ENCODE measurements at regions not wholly inside any gene's neighbourhood (a gene's known extent, or its start where the extent isn't known, plus 50 kb on each side); places are given as distances from the start of the nearest gene placed in this dataset.

- TF ChIP-seq, protein P1, sequence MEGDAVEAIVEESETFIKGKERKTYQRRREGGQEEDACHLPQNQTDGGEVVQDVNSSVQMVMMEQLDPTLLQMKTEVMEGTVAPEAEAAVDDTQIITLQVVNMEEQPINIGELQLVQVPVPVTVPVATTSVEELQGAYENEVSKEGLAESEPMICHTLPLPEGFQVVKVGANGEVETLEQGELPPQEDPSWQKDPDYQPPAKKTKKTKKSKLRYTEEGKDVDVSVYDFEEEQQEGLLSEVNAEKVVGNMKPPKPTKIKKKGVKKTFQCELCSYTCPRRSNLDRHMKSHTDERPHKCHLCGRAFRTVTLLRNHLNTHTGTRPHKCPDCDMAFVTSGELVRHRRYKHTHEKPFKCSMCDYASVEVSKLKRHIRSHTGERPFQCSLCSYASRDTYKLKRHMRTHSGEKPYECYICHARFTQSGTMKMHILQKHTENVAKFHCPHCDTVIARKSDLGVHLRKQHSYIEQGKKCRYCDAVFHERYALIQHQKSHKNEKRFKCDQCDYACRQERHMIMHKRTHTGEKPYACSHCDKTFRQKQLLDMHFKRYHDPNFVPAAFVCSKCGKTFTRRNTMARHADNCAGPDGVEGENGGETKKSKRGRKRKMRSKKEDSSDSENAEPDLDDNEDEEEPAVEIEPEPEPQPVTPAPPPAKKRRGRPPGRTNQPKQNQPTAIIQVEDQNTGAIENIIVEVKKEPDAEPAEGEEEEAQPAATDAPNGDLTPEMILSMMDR (IDR thresholded peaks at IDR 0.05; ENCODE audit: control extremely low read depth in 1 of 3, insufficient read depth in 1 of 3, low read depth in 1 of 3, low read length in 3 of 3): no peak
- TF ChIP-seq RAD21 (IDR thresholded peaks at IDR 0.05 in 1 of 2, conservative IDR thresholded peaks at IDR 0.05 in 1 of 2; ENCODE audit: low read depth in 2 of 2, low read length in 2 of 2) (no peak), POLR2AphosphoS5 (IDR thresholded peaks at IDR 0.05; ENCODE audit: low read depth, low read length) (no peak), EZH2 (IDR thresholded peaks at IDR 0.05; ENCODE audit: low read depth, low read length, severe bottlenecking) (no peak), SIN3A (conservative IDR thresholded peaks at IDR 0.05 in 1 of 2, IDR thresholded peaks at IDR 0.05 in 1 of 2; ENCODE audit: low read depth in 1 of 2, low read length in 2 of 2) (no peak), POLR2A (IDR thresholded peaks at IDR 0.05; ENCODE audit: control extremely low read depth in 1 of 2, low read depth in 2 of 2, low read length in 2 of 2) (no peak), CBX5 (IDR thresholded peaks at IDR 0.05; ENCODE audit: low read depth, low read length) (no peak), TAF1 (IDR thresholded peaks at IDR 0.05; ENCODE audit: low read depth, low read length) (no peak), NRF1 (IDR thresholded peaks at IDR 0.05; ENCODE audit: low read depth, low read length) (no peak), RBBP5 (IDR thresholded peaks at IDR 0.05; ENCODE audit: borderline replicate concordance, low read depth, low read length) (no peak), ATF3 (IDR thresholded peaks at IDR 0.05; ENCODE audit: insufficient read depth, low read depth, low read length) (no peak)
These were observed 263.5 kb downstream of the TAF11L14 start for GRCh38 chr5:17897776-17898175.

Measured in H1 (cell line).